Erythroblast (primary cell): ENCODE measurements at regions not wholly inside any gene's neighbourhood (a gene's known extent, or its start where the extent isn't known, plus 50 kb on each side); places are given as distances from the start of the nearest gene placed in this dataset.

Experiments
- GATA1 ChIP-seq: IDR thresholded peaks from 2 replicates; pipeline ENCODE4 v1.6.1; 2011; ENCODE audit warnings: low read depth, mild to moderate bottlenecking, control low read depth, low read length, moderate library complexity
- POLR2A ChIP-seq: IDR thresholded peaks from 2 replicates; pipeline ENCODE4 v1.6.1; 2011; ENCODE audit warnings: mild to moderate bottlenecking, low read length

- TF ChIP-seq POLR2A (no peak), GATA1 (no peak)
Observed at GRCh38 chr16:86026171-86026910, 127.4 kb downstream of the IRF8 start.
